HCT116 (cell line): ENCODE measurements at regions not wholly inside any gene's neighbourhood (a gene's known extent, or its start where the extent isn't known, plus 50 kb on each side); places are given as distances from the start of the nearest gene placed in this dataset.

Source experiments
- ATAC-seq: fragments of 200-7000 bp; cut with Tn5 transposase; 2 replicates; pipeline ENCODE4 v1.9.1; 2020; ENCODE audit warnings: mild to moderate bottlenecking, moderate library complexity
- BruUV-seq: library from RNA; stranded (reverse); fragments of 400-500 nt; replicated peaks from 2 replicates; lab custom pipeline; 2021; lab: Mats Ljungman, UMichigan
- CTCF ChIA-PET: fragments of 300-600 bp; sonication (Branson Sonifier 250); formaldehyde crosslinking; loops from one replicate; lab custom pipeline; 2021; ENCODE audit warnings: antibody characterized with exemption; lab: Charles Lee
- POLR2A ChIA-PET: fragments of 300-600, 350-600 bp; sonication (Branson Sonifier 250); formaldehyde crosslinking; loops from one replicate; lab custom pipeline; 2021; ENCODE audit warnings: antibody characterized with exemption; lab: Charles Lee
- RAD21 ChIA-PET, 2 experiments: fragments of 300-600 bp; sonication (Branson Sonifier 250); formaldehyde crosslinking; loops; one replicate each; lab custom pipeline; 2023; ENCODE audit warnings: low total read pairs in 2 of 2; ENCODE audit not compliant: uncharacterized antibody in 2 of 2, unreplicated experiment in 2 of 2, low non-redundant PET in 1 of 2; lab: Charles Lee
- DNase-seq: peaks from one replicate; pipeline ENCODE4 v3.0.0-alpha.2; 2010; ENCODE audit warnings: low read depth, low spot score
- H2AFZ ChIP-seq: fragments of 200-600 bp; shearing (Covaris generic), sonication (generic); 2 replicates; pipeline ENCODE4 v1.6.1; 2017; ENCODE audit warnings: low read depth, mixed run types, mixed read lengths, antibody characterized with exemption, low read length; ENCODE audit not compliant: poor library complexity, severe bottlenecking
- H3K27ac ChIP-seq: 2 replicates; pipeline ENCODE4 v1.5.1; 2012; ENCODE audit warnings: low read depth, low read length
- H3K27me3 ChIP-seq: fragments of 200-600 bp; sonication (generic); 2 replicates; pipeline ENCODE4 v1.6.1; 2016; ENCODE audit warnings: mixed run types, low read length, mixed read lengths; ENCODE audit not compliant: insufficient read depth
- H3K36me3 ChIP-seq, 2 experiments: fragments of 200-500 bp in 1 of 2; fragments of 200-600 bp in 1 of 2; sonication (Bioruptor generic) in 1 of 2; sonication (generic) in 1 of 2; 2 replicates each; pipeline versions ENCODE4 v1.5.1 to v1.6.1; 2014 to 2016; ENCODE audit warnings: low read length in 2 of 2, inconsistent platforms in 1 of 2, mixed read lengths in 1 of 2, mixed run types in 1 of 2; ENCODE audit not compliant: insufficient read depth in 2 of 2, control insufficient read depth in 1 of 2
- H3K4me1 ChIP-seq, 2 experiments: fragments of 200-600 bp in 1 of 2; sonication (generic) in 1 of 2; 2 replicates each; pipeline versions ENCODE4 v1.5.1 to v1.6.1; 2012 to 2017; ENCODE audit warnings: low read length in 2 of 2, inconsistent platforms in 1 of 2, mild to moderate bottlenecking in 1 of 2, mixed read lengths in 1 of 2, mixed run types in 1 of 2, moderate library complexity in 1 of 2; ENCODE audit not compliant: insufficient read depth in 2 of 2, control insufficient read depth in 1 of 2
- H3K4me2 ChIP-seq: fragments of 200-600 bp; sonication (generic); 2 replicates; pipeline ENCODE4 v1.6.1; 2017; ENCODE audit warnings: mixed run types, low read length, mixed read lengths
- H3K4me3 ChIP-seq, 2 experiments: fragments of 200-600 bp in 1 of 2; sonication (generic) in 1 of 2; replicated peaks in 1 of 2; 2 replicates each; pipeline ENCODE4 v1.5.1; 2011 to 2016; ENCODE audit warnings: low read length in 2 of 2, control low read depth in 1 of 2, low read depth in 1 of 2, mild to moderate bottlenecking in 1 of 2, mixed read lengths in 1 of 2, mixed run types in 1 of 2
- H3K79me2 ChIP-seq: fragments of 200-600 bp; sonication (generic); 2 replicates; pipeline ENCODE4 v1.6.1; 2017; ENCODE audit warnings: mild to moderate bottlenecking, mixed run types, low read length, moderate library complexity, mixed read lengths; ENCODE audit not compliant: insufficient read depth
- H3K9ac ChIP-seq: fragments of 200-600 bp; sonication (generic); 2 replicates; pipeline ENCODE4 v1.6.1; 2016; ENCODE audit warnings: low read length, mixed read lengths
- H3K9me2 ChIP-seq: fragments of 200-600 bp; sonication (generic), shearing (Covaris generic); 2 replicates; pipeline ENCODE4 v1.6.1; 2017; ENCODE audit warnings: mixed run types, mild to moderate bottlenecking, moderate library complexity; ENCODE audit not compliant: insufficient read depth
- H3K9me3 ChIP-seq, 2 experiments: fragments of 200-500 bp in 1 of 2; fragments of 200-600 bp in 1 of 2; sonication (Bioruptor generic) in 1 of 2; sonication (generic) in 1 of 2; 2 replicates each; pipeline ENCODE4 v1.6.1; 2014 to 2017; ENCODE audit warnings: low read length in 2 of 2, mixed read lengths in 2 of 2, inconsistent platforms in 1 of 2, low read depth in 1 of 2, mild to moderate bottlenecking in 1 of 2, mixed run types in 1 of 2, moderate library complexity in 1 of 2; ENCODE audit not compliant: control insufficient read depth in 1 of 2, insufficient read depth in 1 of 2
- H4K20me1 ChIP-seq: fragments of 200-600 bp; sonication (generic), shearing (Covaris generic); 2 replicates; pipeline ENCODE4 v1.6.1; 2017; ENCODE audit warnings: mixed run types, mild to moderate bottlenecking, moderate library complexity; ENCODE audit not compliant: insufficient read depth
- ATF3 ChIP-seq: IDR thresholded peaks from 2 replicates; pipeline ENCODE4 v1.6.1; 2012
- CBX3 ChIP-seq: IDR thresholded peaks from 2 replicates; pipeline ENCODE4 v1.6.1; 2012; ENCODE audit warnings: low read depth
- EGR1 ChIP-seq: IDR thresholded peaks from 2 replicates; pipeline ENCODE4 v1.6.1; 2012; ENCODE audit warnings: low read depth
- ELF1 ChIP-seq: IDR thresholded peaks from 2 replicates; pipeline ENCODE4 v1.6.1; 2012; ENCODE audit warnings: low read depth, borderline replicate concordance
- EZH2 ChIP-seq: fragments of 200-600 bp; sonication (generic); IDR thresholded peaks from 2 replicates; pipeline ENCODE4 v1.6.1; 2017; ENCODE audit warnings: antibody characterized with exemption, mixed run types
- MAX ChIP-seq: IDR thresholded peaks from 2 replicates; pipeline ENCODE4 v1.6.1; 2012
- POLR2AphosphoS5 ChIP-seq: IDR thresholded peaks from 2 replicates; pipeline ENCODE4 v1.6.1; 2011; ENCODE audit warnings: mild to moderate bottlenecking, low read depth, low read length, moderate library complexity
- RAD21 ChIP-seq: IDR thresholded peaks from 2 replicates; pipeline ENCODE4 v1.6.1; 2012; ENCODE audit warnings: low read depth, mild to moderate bottlenecking
- SP1 ChIP-seq: IDR thresholded peaks from 2 replicates; pipeline ENCODE4 v1.6.1; 2012; ENCODE audit warnings: low read depth
- ZBTB33 ChIP-seq: IDR thresholded peaks from 2 replicates; pipeline ENCODE4 v1.6.1; 2011; ENCODE audit warnings: mild to moderate bottlenecking, low read length, moderate library complexity; ENCODE audit not compliant: insufficient replicate concordance; ENCODE audit errors: extremely low read depth
- intact Hi-C: fragments of 100-400 bp; cut with micrococcal nuclease; formaldehyde crosslinking; loops from 2 replicates; pipeline ENCODE4 v1.10.0; 2022

GRCh38 chr18:75775121-75775520 lies 347.6 kb upstream of the SMIM21 start:
- H3K9me3 ChIP-seq, result no peaks in the 10 kb centered on the region
- no peaks in the 10 kb centered on the region for H3K9me2 ChIP-seq
- H3K9ac ChIP-seq, result no peak overlapping the region
- CTCF ChIA-PET, result no interaction called here
- no peak overlapping the region for H3K4me2 ChIP-seq
- POLR2A ChIA-PET, result no interaction called here
- RAD21 ChIA-PET, result no interaction called here
- H3K4me3 ChIP-seq, result no peak overlapping the region
- H3K27me3 ChIP-seq, result peaks cover 9% of the 10 kb centered on the region; the same call in 1 of the 2 replicates
- ATAC-seq, result no peak
- H3K27ac ChIP-seq, result no peak overlapping the region
- no peaks in the 10 kb centered on the region for H3K36me3 ChIP-seq
- H2AFZ ChIP-seq, result no peak overlapping the region
- TF ChIP-seq MAX (no peak), SP1 (no peak), ELF1 (no peak), ZBTB33 (no peak), EZH2 (no peak), CBX3 (no peak), RAD21 (no peak), POLR2AphosphoS5 (no peak), ATF3 (no peak), EGR1 (no peak)
- H4K20me1 ChIP-seq, result no peaks in the 10 kb centered on the region
- no TSS peak for BruUV-seq
- no peak for DNase-seq
- no peaks in the 10 kb centered on the region for H3K4me1 ChIP-seq
- intact Hi-C loops, result no loop called here
- H3K79me2 ChIP-seq, result no peaks in the 10 kb centered on the region
